NOMO-1 treated with dmso at 0.1 percent for 144 hours (cell line): ENCODE measurements at regions not wholly inside any gene's neighbourhood (a gene's known extent, or its start where the extent isn't known, plus 50 kb on each side); places are given as distances from the start of the nearest gene placed in this dataset.
"Not testable (repeated sequence)": the region's sequence is repeated elsewhere in the genome, so short reads cannot be mapped to it uniquely, and the experiment has no call there.

Source experiments
- DNase-seq: peaks from one replicate; lab custom pipeline; 2025; ENCODE audit not compliant: unreplicated experiment; lab: John Stamatoyannopoulos, UW

- no peak for DNase-seq
Measured at GRCh38 chr1:60891281-60891680, 191.1 kb upstream of the NFIA start.

- DNase-seq: no peak
Measured at GRCh38 chr1:60890664-60891063, 191.7 kb upstream of the NFIA start.

- DNase-seq: no peak
Measured at GRCh38 chr1:60889709-60890108, 192.7 kb upstream of the NFIA start.

- DNase-seq: no peak
Measured at GRCh38 chr1:60888126-60888525, 194.2 kb upstream of the NFIA start.

- no peak for DNase-seq
Measured at GRCh38 chr1:60886793-60887331, 195.5 kb upstream of the NFIA start.

GRCh38 chr1:60886090-60886489, 196.3 kb upstream of the NFIA start:
- no peak for DNase-seq

GRCh38 chr1:60880202-60880601, 202.2 kb upstream of the NFIA start:
- DNase-seq: no peak

- DNase-seq: no peak
Measured at GRCh38 chr1:60878323-60878722, 204.0 kb upstream of the NFIA start.

- no peak for DNase-seq
Measured at GRCh38 chr1:60877376-60877775, 205.0 kb upstream of the NFIA start.

GRCh38 chr1:60876952-60877351, 205.4 kb upstream of the NFIA start:
- no peak for DNase-seq

GRCh38 chr1:60875138-60875537, 207.2 kb upstream of the NFIA start:
- no peak for DNase-seq

- no peak for DNase-seq
Measured at GRCh38 chr1:60874718-60875117, 207.6 kb upstream of the NFIA start.

- not testable (repeated sequence) for DNase-seq
Measured at GRCh38 chr1:60873396-60873795, 209.0 kb upstream of the NFIA start.

- DNase-seq: no peak
Measured at GRCh38 chr1:60872426-60873054, 209.8 kb upstream of the NFIA start.

- no peak for DNase-seq
Measured at GRCh38 chr1:60870269-60870865, 212.0 kb upstream of the NFIA start.

- DNase-seq: no peak
Measured at GRCh38 chr1:60868901-60869663, 213.3 kb upstream of the NFIA start.

GRCh38 chr1:60867782-60868181, 214.6 kb upstream of the NFIA start:
- DNase-seq: no peak

GRCh38 chr1:60866917-60867531, 215.3 kb upstream of the NFIA start:
- peak; percentile 36 for DNase-seq

- DNase-seq: no peak
Measured at GRCh38 chr1:60866226-60866900, 216.0 kb upstream of the NFIA start.

- DNase-seq: no peak
Measured at GRCh38 chr1:60865166-60865565, 217.2 kb upstream of the NFIA start.

- DNase-seq: no peak
Measured at GRCh38 chr1:60864722-60865121, 217.6 kb upstream of the NFIA start.
